ENCODE measurements at regions not wholly inside any gene's neighbourhood (a gene's known extent, or its start where the extent isn't known, plus 50 kb on each side); places are given as distances from the start of the nearest gene placed in this dataset.

DNA sequence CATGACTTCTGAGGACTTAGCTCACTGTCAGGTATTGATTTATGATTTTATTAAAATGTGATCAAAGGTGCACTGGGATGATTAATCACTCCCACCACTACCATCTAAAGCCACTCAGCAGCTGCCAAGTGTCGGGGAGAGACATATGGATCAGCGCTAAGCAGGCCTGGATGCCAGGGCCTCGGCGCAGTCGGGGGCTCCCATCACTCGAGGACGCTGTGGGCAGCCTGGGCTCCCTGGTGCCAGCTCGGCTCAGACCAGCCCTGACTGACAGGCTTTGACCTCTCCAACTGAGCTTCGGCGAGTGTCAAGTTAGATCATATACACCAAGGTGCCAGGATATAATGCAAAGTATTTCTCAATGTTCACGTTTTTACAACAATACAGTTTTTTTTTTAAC lies 267.7 kb downstream of the ACTR3B start:
- no peak overlapping the region for H3K27ac ChIP-seq (ENCODE audit: low read length)
- no peak for DNase-seq
- no peaks in the 10 kb centered on the region for H3K4me1 ChIP-seq (ENCODE audit: control insufficient read depth, insufficient read depth, low read length)
- no peaks in the 10 kb centered on the region for H3K9me3 ChIP-seq (replicated peaks; ENCODE audit: control insufficient read depth, low read depth, low read length)
- no peaks in the 10 kb centered on the region for H3K36me3 ChIP-seq (ENCODE audit: control insufficient read depth, insufficient read depth, low read length)
- H3K27me3 ChIP-seq (ENCODE audit: control insufficient read depth, insufficient read depth, low read length), result no peaks in the 10 kb centered on the region
- WGBS (ENCODE audit: insufficient coverage), result 96% methylated on average over 9 of the region's 11 CpGs
- no peak overlapping the region for H3K4me3 ChIP-seq (ENCODE audit: low read length)

DNA sequence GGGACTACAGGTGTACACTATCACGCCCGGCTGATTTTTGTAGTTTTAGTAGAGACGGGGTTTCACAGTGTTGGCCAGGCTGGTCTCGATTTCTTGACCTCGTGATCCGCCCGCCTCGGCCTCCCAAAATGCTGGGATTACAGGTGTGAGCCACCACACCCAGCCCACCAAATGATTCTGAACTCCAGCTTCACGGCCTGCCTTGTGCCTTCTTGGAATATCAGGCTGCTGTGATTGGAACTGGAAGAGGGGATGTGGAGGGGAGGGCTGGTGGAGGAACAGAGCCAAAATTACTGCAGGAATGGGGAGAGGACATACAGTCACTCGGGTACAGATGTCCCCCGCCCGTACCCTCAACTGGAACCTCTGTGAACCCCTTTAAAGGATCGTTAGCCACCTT lies 268.4 kb downstream of the ACTR3B start:
- DNase-seq, result no peak
- Histone ChIP-seq H3K27me3 (ENCODE audit: control insufficient read depth, insufficient read depth, low read length) (no peaks in the 10 kb centered on the region), H3K9me3 (replicated peaks; ENCODE audit: control insufficient read depth, low read depth, low read length) (no peaks in the 10 kb centered on the region), H3K4me1 (ENCODE audit: control insufficient read depth, insufficient read depth, low read length) (no peaks in the 10 kb centered on the region), H3K36me3 (ENCODE audit: control insufficient read depth, insufficient read depth, low read length) (no peaks in the 10 kb centered on the region), H3K4me3 (ENCODE audit: low read length) (no peak overlapping the region), H3K27ac (ENCODE audit: low read length) (no peak overlapping the region)
- WGBS (ENCODE audit: insufficient coverage), result 88% methylated on average over 3 of the region's 13 CpGs

DNA sequence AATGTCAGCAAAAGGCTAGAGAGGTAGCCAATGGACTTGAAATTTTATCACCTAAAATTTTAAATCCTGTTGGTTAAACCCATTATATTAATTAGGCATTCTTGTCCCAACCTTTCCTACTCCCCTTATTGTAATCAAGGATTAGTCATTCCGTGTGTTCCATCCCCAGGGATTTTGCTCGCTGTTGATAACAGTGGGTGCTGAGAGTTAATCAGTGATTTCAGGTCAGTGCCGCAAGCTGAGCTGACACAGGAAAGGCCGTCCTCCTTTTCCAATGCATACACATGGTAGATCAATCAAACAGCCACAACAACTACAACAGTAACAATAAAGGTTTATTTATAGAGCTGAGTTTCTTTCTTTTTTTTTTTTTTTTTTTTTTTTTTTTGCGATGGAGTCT lies 271.4 kb downstream of the ACTR3B start:
- Histone ChIP-seq H3K27me3 (ENCODE audit: control insufficient read depth, insufficient read depth, low read length) (no peaks in the 10 kb centered on the region), H3K4me3 (ENCODE audit: low read length) (no peak overlapping the region), H3K4me1 (ENCODE audit: control insufficient read depth, insufficient read depth, low read length) (no peaks in the 10 kb centered on the region), H3K36me3 (ENCODE audit: control insufficient read depth, insufficient read depth, low read length) (no peaks in the 10 kb centered on the region), H3K9me3 (replicated peaks; ENCODE audit: control insufficient read depth, low read depth, low read length) (no peaks in the 10 kb centered on the region), H3K27ac (ENCODE audit: low read length) (no peak overlapping the region)
- no CpG with 5 or more reads among the region's 5 CpGs for WGBS (ENCODE audit: insufficient coverage)
- no peak for DNase-seq

DNA sequence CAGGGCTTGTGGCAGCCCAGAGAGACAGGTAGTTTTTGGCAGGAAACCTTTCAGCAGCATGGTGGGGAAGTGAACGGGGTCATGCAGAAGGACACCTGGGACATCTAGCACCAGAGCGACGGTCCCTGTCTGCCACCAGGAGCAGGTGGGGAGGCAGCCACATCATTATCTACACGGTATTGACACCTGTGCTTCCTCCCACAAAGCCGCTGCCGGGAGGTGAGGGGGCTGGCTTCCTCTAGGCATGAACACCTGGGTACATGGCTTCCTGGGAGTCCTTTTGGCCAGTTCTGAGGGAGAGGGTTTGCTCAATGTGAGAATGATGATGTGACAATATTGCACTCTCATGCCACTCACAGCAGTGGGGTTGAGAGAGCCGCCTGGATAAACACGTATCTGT lies 275.2 kb downstream of the ACTR3B start:
- no peaks in the 10 kb centered on the region for H3K27me3 ChIP-seq (ENCODE audit: control insufficient read depth, insufficient read depth, low read length)
- H3K4me3 ChIP-seq (ENCODE audit: low read length), result no peak overlapping the region
- no peaks in the 10 kb centered on the region for H3K36me3 ChIP-seq (ENCODE audit: control insufficient read depth, insufficient read depth, low read length)
- H3K4me1 ChIP-seq (ENCODE audit: control insufficient read depth, insufficient read depth, low read length), result no peaks in the 10 kb centered on the region
- H3K9me3 ChIP-seq (replicated peaks; ENCODE audit: control insufficient read depth, low read depth, low read length), result no peaks in the 10 kb centered on the region
- 43% methylated on average over 1 of the region's 8 CpGs for WGBS (ENCODE audit: insufficient coverage)
- no peak overlapping the region for H3K27ac ChIP-seq (ENCODE audit: low read length)
- DNase-seq, result no peak

DNA sequence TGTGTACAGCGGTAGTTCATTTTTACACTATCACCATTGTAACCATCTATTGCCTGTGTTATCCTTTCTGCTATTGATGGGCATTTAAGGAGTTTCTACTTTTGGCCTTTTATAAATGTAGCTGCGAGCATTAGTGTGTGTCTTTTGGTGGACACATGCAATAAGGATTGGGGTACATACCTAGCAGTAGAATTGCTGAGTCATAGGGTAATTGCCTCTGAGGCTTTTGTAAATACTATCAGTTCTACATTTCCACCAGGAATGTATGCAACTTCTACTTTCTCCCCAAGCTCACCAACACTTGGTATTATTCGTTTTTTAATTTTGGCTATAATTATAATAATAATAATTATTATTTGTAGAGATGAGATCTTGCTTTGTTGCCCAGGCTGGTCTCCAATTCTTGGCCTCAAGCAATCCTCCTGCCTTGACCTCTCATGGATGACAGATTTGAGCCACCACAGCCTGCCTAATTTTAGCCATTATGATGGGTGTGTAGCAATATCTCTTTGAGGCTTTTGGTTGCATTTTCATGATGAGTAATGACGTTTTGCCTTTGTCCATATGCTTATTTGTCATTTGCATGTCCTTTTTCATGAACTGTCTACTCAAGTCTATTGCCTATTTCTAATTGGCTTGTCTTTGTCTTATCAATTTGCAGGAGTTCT lies 277.0 kb downstream of the ACTR3B start:
- H3K9me3 ChIP-seq (replicated peaks; ENCODE audit: control insufficient read depth, low read depth, low read length), result no peaks in the 10 kb centered on the region
- H3K36me3 ChIP-seq (ENCODE audit: control insufficient read depth, insufficient read depth, low read length), result no peaks in the 10 kb centered on the region
- no peaks in the 10 kb centered on the region for H3K27me3 ChIP-seq (ENCODE audit: control insufficient read depth, insufficient read depth, low read length)
- H3K4me1 ChIP-seq (ENCODE audit: control insufficient read depth, insufficient read depth, low read length), result no peaks in the 10 kb centered on the region
- H3K27ac ChIP-seq (ENCODE audit: low read length), result no peak overlapping the region
- WGBS (ENCODE audit: insufficient coverage), result no CpG with 5 or more reads among the region's 4 CpGs
- no peak for DNase-seq
- no peak overlapping the region for H3K4me3 ChIP-seq (ENCODE audit: low read length)

DNA sequence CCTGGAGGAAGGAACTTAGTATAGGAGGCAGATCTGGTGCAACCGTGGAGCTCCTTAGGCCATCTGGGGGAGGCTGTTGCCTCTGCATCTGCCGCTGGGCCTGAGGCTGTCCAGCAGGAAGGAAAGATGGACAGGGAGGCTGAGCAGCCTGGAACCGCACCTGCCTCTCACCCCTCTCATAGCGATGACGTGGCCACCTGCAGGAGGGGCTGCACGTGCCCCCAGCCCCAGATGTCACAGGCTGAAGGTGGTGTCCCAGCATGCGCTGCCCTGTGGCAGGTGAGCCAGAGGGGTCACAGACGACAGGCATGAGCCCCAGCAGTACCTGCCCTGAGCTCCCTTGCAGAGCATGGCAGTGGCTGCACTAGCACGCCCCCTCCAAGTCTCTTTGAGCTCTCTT lies 283.9 kb downstream of the ACTR3B start:
- WGBS (ENCODE audit: insufficient coverage), result 81% methylated on average over 8 of the region's 9 CpGs
- Histone ChIP-seq H3K27ac (ENCODE audit: low read length) (no peak overlapping the region), H3K4me1 (ENCODE audit: control insufficient read depth, insufficient read depth, low read length) (no peaks in the 10 kb centered on the region), H3K4me3 (ENCODE audit: low read length) (no peak overlapping the region), H3K9me3 (replicated peaks; ENCODE audit: control insufficient read depth, low read depth, low read length) (no peaks in the 10 kb centered on the region), H3K27me3 (ENCODE audit: control insufficient read depth, insufficient read depth, low read length) (no peaks in the 10 kb centered on the region), H3K36me3 (ENCODE audit: control insufficient read depth, insufficient read depth, low read length) (no peaks in the 10 kb centered on the region)
- DNase-seq, result no peak

DNA sequence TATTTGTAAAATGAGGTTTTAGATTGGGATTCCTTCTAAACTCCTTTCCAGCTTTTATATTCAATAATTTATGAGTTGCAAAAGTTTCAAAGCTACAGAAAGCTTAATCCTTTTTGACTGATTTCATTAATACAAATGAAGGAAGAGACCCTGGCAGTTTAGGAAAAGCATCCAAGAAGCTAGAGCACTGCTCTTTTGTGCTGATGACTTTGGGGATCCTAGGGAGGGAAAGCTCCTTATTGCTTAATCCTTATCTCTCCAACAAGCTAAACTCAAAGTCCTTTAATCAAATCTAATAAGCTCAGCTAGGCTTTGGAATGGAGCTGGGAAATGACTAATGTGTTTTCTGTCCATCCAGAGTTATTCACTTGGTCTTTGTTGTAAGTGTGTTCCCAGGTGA lies 285.4 kb downstream of the ACTR3B start:
- no peaks in the 10 kb centered on the region for H3K36me3 ChIP-seq (ENCODE audit: control insufficient read depth, insufficient read depth, low read length)
- H3K4me1 ChIP-seq (ENCODE audit: control insufficient read depth, insufficient read depth, low read length), result no peaks in the 10 kb centered on the region
- H3K27ac ChIP-seq (ENCODE audit: low read length), result no peak overlapping the region
- no peaks in the 10 kb centered on the region for H3K27me3 ChIP-seq (ENCODE audit: control insufficient read depth, insufficient read depth, low read length)
- no peaks in the 10 kb centered on the region for H3K9me3 ChIP-seq (replicated peaks; ENCODE audit: control insufficient read depth, low read depth, low read length)
- no peak overlapping the region for H3K4me3 ChIP-seq (ENCODE audit: low read length)
- DNase-seq, result no peak

DNA sequence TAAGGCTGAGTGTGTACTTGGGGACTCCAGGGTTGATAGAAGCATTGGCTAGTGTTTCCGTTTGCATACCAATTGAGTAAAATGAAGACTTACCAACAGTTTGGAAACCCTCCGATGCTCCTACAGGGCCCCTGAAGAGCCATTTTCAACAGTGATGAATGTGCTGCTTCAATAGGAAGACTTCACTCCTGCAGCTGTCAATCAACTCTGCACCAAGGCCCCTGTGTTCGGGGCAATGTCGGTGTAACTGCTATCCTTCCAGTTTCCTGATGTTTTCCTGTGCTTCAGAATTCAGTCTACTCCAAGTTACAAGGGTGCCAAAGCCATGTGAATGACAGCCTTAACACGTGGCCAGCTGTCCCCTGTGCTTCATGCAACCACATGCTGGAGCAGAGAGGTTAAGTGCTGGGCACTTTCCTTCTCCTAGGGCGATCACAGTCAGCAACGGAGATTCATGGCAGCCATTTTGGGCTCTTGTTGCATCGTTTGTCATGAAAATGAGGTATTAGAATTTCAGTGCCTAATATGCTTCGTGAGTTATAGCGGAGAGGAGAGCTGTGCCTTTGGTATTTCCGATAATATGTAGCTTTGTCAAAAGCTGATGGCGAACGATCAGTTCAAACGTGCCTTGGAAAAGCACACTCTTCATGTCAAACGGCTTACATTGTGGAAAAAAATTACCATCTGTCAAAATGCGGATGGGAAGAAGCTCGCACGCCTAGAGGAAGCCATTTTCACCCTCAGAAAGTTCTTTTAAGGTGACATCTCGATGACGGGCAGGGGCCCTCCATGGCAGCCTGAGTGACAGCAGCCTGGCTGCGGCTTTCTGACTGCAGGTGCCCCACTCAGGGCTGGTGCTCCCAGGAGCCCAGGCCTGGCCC lies 287.8 kb downstream of the ACTR3B start:
- Histone ChIP-seq H3K27ac (ENCODE audit: low read length) (no peak overlapping the region), H3K9me3 (replicated peaks; ENCODE audit: control insufficient read depth, low read depth, low read length) (no peaks in the 10 kb centered on the region), H3K4me1 (ENCODE audit: control insufficient read depth, insufficient read depth, low read length) (no peaks in the 10 kb centered on the region), H3K27me3 (ENCODE audit: control insufficient read depth, insufficient read depth, low read length) (no peaks in the 10 kb centered on the region), H3K36me3 (ENCODE audit: control insufficient read depth, insufficient read depth, low read length) (no peaks in the 10 kb centered on the region), H3K4me3 (ENCODE audit: low read length) (no peak overlapping the region)
- no peak for DNase-seq
- 82% methylated on average over 17 of the region's 21 CpGs for WGBS (ENCODE audit: insufficient coverage)

DNA sequence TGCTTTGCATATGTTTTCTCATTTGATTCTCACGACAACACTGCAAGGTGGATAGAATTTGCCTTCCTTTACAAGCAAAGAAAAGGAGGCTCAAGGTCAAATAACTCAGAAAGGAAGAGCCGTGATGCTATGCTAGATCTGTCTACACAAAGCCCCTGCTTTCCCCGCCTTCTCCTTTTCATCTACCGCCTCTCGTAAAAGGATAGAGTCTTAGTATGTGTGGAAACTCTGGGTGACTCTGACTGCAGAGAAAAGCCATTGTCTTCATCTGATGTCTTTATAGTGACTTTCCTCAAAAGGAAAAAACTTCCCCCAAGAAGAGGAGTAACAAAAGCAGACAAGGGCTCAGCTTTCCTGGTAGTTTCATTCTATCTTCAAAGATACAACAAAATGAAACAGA lies 292.7 kb downstream of the ACTR3B start:
- no peaks in the 10 kb centered on the region for H3K36me3 ChIP-seq (ENCODE audit: control insufficient read depth, insufficient read depth, low read length)
- 100% methylated on average over 1 of the region's 5 CpGs for WGBS (ENCODE audit: insufficient coverage)
- H3K4me1 ChIP-seq (ENCODE audit: control insufficient read depth, insufficient read depth, low read length), result no peaks in the 10 kb centered on the region
- no peaks in the 10 kb centered on the region for H3K27me3 ChIP-seq (ENCODE audit: control insufficient read depth, insufficient read depth, low read length)
- H3K27ac ChIP-seq (ENCODE audit: low read length), result no peak overlapping the region
- DNase-seq, result no peak
- H3K9me3 ChIP-seq (replicated peaks; ENCODE audit: control insufficient read depth, low read depth, low read length), result no peaks in the 10 kb centered on the region
- no peak overlapping the region for H3K4me3 ChIP-seq (ENCODE audit: low read length)

DNA sequence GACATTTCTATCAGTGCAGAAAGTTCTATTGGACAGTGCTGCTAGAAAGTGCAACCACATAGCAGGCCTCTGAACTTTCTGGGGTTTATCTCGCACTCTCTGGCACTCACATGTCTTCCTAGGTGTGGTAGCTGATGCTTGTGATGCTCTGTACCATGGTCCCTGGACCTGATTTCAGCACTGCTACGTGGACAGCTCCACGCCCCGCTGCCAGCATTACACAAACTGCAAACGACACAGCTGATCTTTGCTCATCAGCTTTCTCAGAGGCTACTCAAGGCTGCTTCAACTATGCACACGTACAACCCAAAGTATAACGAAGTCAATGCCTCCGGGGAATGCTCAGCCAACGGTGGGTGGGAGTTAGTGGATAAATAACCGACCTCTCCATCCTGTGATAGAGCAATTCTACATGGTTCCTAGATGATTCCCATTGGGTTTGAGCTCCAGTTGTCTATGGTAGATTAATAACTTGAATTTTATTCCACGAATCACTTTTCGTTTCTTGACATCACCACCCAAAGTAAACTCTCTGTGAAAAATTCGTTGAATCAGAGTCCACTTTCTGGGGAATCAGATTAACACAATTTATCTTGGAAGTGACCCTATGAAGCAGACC lies 302.5 kb downstream of the ACTR3B start:
- DNase-seq, result peak; percentile 26
- no peaks in the 10 kb centered on the region for H3K27me3 ChIP-seq (ENCODE audit: control insufficient read depth, insufficient read depth, low read length)
- H3K36me3 ChIP-seq (ENCODE audit: control insufficient read depth, insufficient read depth, low read length), result no peaks in the 10 kb centered on the region
- H3K4me1 ChIP-seq (ENCODE audit: control insufficient read depth, insufficient read depth, low read length), result no peaks in the 10 kb centered on the region
- WGBS (ENCODE audit: insufficient coverage), result no CpG with 5 or more reads among the region's 13 CpGs
- no peaks in the 10 kb centered on the region for H3K9me3 ChIP-seq (replicated peaks; ENCODE audit: control insufficient read depth, low read depth, low read length)
- no peak overlapping the region for H3K4me3 ChIP-seq (ENCODE audit: low read length)
- no peak overlapping the region for H3K27ac ChIP-seq (ENCODE audit: low read length)
